ENCODE measurements at regions not wholly inside any gene's neighbourhood (a gene's known extent, or its start where the extent isn't known, plus 50 kb on each side); places are given as distances from the start of the nearest gene placed in this dataset.

GRCh38 chr14:94690896-94691659 lies 78.8 kb downstream of the GSC start:
- DNase-seq (ENCODE audit: low spot score) = no peak
- no peaks in the 10 kb centered on the region for H3K36me3 ChIP-seq
- H3K27ac ChIP-seq = no peak overlapping the region
- 90% methylated on average over 30 of the region's 31 CpGs for WGBS
- H3K4me3 ChIP-seq = no peak overlapping the region
- no peaks in the 10 kb centered on the region for H3K27me3 ChIP-seq (replicated peaks; ENCODE audit: insufficient read depth)
- no peaks in the 10 kb centered on the region for H3K9me3 ChIP-seq
- TF ChIP-seq POLR2A (IDR thresholded peaks at IDR 0.05) (no peak), CTCF (IDR thresholded peaks at IDR 0.05) (no peak), POLR2AphosphoS5 (IDR thresholded peaks at IDR 0.05) (no peak)
- intact Hi-C loops (cut with DNase I) = loop anchor here (10.0 kb wide), 1 partner anchor 404 kb away; no protein-coding TSS in a partner anchor
- no peaks in the 10 kb centered on the region for H3K4me1 ChIP-seq (replicated peaks)

- Histone ChIP-seq H3K4me1 (replicated peaks) (no peaks in the 10 kb centered on the region), H3K4me3 (no peak overlapping the region), H3K27ac (no peak overlapping the region), H3K27me3 (replicated peaks; ENCODE audit: insufficient read depth) (no peaks in the 10 kb centered on the region), H3K36me3 (no peaks in the 10 kb centered on the region), H3K9me3 (no peaks in the 10 kb centered on the region)
- WGBS = 88% methylated on average over 14 of the region's 14 CpGs
- intact Hi-C loops (cut with DNase I) = loop anchor here (10.0 kb wide), 1 partner anchor 404 kb away; no protein-coding TSS in a partner anchor
- TF ChIP-seq CTCF (IDR thresholded peaks at IDR 0.05) = no peak
- TF ChIP-seq POLR2A (IDR thresholded peaks at IDR 0.05) = no peak
- no peak for TF ChIP-seq POLR2AphosphoS5 (IDR thresholded peaks at IDR 0.05)
- no peak for DNase-seq (ENCODE audit: low spot score)
Measured at GRCh38 chr14:94690486-94690885, 78.3 kb downstream of the SERPINA3 start.

GRCh38 chr14:94689985-94690400 lies 77.8 kb downstream of the SERPINA3 start:
- WGBS = 83% methylated on average over 18 of the region's 18 CpGs
- Histone ChIP-seq H3K27ac (no peak overlapping the region), H3K36me3 (no peaks in the 10 kb centered on the region), H3K4me3 (no peak overlapping the region), H3K27me3 (replicated peaks; ENCODE audit: insufficient read depth) (no peaks in the 10 kb centered on the region), H3K9me3 (no peaks in the 10 kb centered on the region), H3K4me1 (replicated peaks) (no peaks in the 10 kb centered on the region)
- DNase-seq (ENCODE audit: low spot score) = no peak
- intact Hi-C loops (cut with DNase I) = loop anchor here (10.0 kb wide), 1 partner anchor 405 kb away; no protein-coding TSS in a partner anchor
- TF ChIP-seq POLR2AphosphoS5 (IDR thresholded peaks at IDR 0.05) (no peak), POLR2A (IDR thresholded peaks at IDR 0.05) (no peak), CTCF (IDR thresholded peaks at IDR 0.05) (no peak)

GRCh38 chr14:94689218-94689984 lies 77.2 kb downstream of the SERPINA3 start:
- Histone ChIP-seq H3K4me3 (no peak overlapping the region), H3K36me3 (no peaks in the 10 kb centered on the region), H3K27me3 (replicated peaks; ENCODE audit: insufficient read depth) (no peaks in the 10 kb centered on the region), H3K27ac (no peak overlapping the region), H3K9me3 (no peaks in the 10 kb centered on the region), H3K4me1 (replicated peaks) (no peaks in the 10 kb centered on the region)
- intact Hi-C loops (cut with DNase I) = no loop called here
- DNase-seq (ENCODE audit: low spot score) = peak; percentile 40
- 28% methylated on average over 23 of the region's 35 CpGs for WGBS
- TF ChIP-seq POLR2A (IDR thresholded peaks at IDR 0.05) (no peak), POLR2AphosphoS5 (IDR thresholded peaks at IDR 0.05) (no peak), CTCF (IDR thresholded peaks at IDR 0.05) (peak; percentile 88 to 94 (median 92))
